Brain microvascular endothelial cell (primary cell): ENCODE measurements at regions not wholly inside any gene's neighbourhood (a gene's known extent, or its start where the extent isn't known, plus 50 kb on each side); places are given as distances from the start of the nearest gene placed in this dataset.

ENCODE experiments used
- DNase-seq: peaks from one replicate; pipeline ENCODE4 v3.0.0-alpha.2; 2020
- H3K27ac ChIP-seq: fragments of 250-450 bp; sonication (Bioruptor Pico); 2 replicates; pipeline ENCODE4 v1.5.1; 2020; ENCODE audit warnings: mild to moderate bottlenecking, moderate library complexity
- H3K27me3 ChIP-seq: fragments of 250-450 bp; sonication (Bioruptor Pico); replicated peaks from 2 replicates; pipeline ENCODE4 v1.5.1; 2020; ENCODE audit warnings: mild to moderate bottlenecking
- H3K36me3 ChIP-seq: fragments of 250-450 bp; sonication (Bioruptor Pico); replicated peaks from 2 replicates; pipeline ENCODE4 v1.5.1; 2020; ENCODE audit warnings: mild to moderate bottlenecking
- H3K4me3 ChIP-seq: 2 replicates; pipeline ENCODE4 v1.5.1; 2011; ENCODE audit warnings: low read depth, mild to moderate bottlenecking, control low read depth, low read length, moderate library complexity
- CTCF ChIP-seq: IDR thresholded peaks from 2 replicates; pipeline ENCODE4 v1.5.1; 2011; ENCODE audit warnings: low read depth, mild to moderate bottlenecking, moderate library complexity, low read length, control low read depth, inconsistent platforms; ENCODE audit errors: missing control alignments
- in situ Hi-C: cut with HindIII; loops from 2 replicates; pipeline ENCODE4 v1.10.0; 2017; ENCODE audit warnings: low sequenced_read_pairs, low pct_ligation_motif_present

GRCh38 chr1:23618586-23619083 lies 59.3 kb upstream of the ID3 start:
- H3K27ac ChIP-seq: no peak overlapping the region
- no peak overlapping the region for H3K4me3 ChIP-seq
- H3K36me3 ChIP-seq: no peaks in the 10 kb centered on the region
- in situ Hi-C loops: no loop called here
- TF ChIP-seq CTCF: no peak
- DNase-seq: no peak
- H3K27me3 ChIP-seq: peaks cover 18% of the 10 kb centered on the region

- H3K4me3 ChIP-seq: no peak overlapping the region
- in situ Hi-C loops: no loop called here
- no peaks in the 10 kb centered on the region for H3K36me3 ChIP-seq
- no peak for TF ChIP-seq CTCF
- H3K27ac ChIP-seq: no peak overlapping the region
- DNase-seq: no peak
- H3K27me3 ChIP-seq: peaks cover 18% of the 10 kb centered on the region
Measured at GRCh38 chr1:23617084-23617521, 57.8 kb upstream of the ID3 start.

- no peak overlapping the region for H3K4me3 ChIP-seq
- peaks cover 18% of the 10 kb centered on the region for H3K27me3 ChIP-seq
- in situ Hi-C loops: no loop called here
- no peaks in the 10 kb centered on the region for H3K36me3 ChIP-seq
- no peak overlapping the region for H3K27ac ChIP-seq
- no peak for DNase-seq
- TF ChIP-seq CTCF: no peak
Measured at GRCh38 chr1:23616292-23616824, 57.1 kb upstream of the ID3 start.

GRCh38 chr1:23615852-23616251 lies 56.6 kb upstream of the ID3 start:
- no peak overlapping the region for H3K27ac ChIP-seq
- H3K27me3 ChIP-seq: peaks cover 18% of the 10 kb centered on the region
- DNase-seq: no peak
- no peaks in the 10 kb centered on the region for H3K36me3 ChIP-seq
- no peak overlapping the region for H3K4me3 ChIP-seq
- TF ChIP-seq CTCF: no peak
- in situ Hi-C loops: no loop called here

- TF ChIP-seq CTCF: no peak
- no peak for DNase-seq
- H3K36me3 ChIP-seq: no peaks in the 10 kb centered on the region
- H3K4me3 ChIP-seq: no peak overlapping the region
- in situ Hi-C loops: no loop called here
- H3K27ac ChIP-seq: no peak overlapping the region
- peaks cover 18% of the 10 kb centered on the region for H3K27me3 ChIP-seq
Measured at GRCh38 chr1:23615423-23615822, 56.1 kb upstream of the ID3 start.
